ENCODE measurements at regions not wholly inside any gene's neighbourhood (a gene's known extent, or its start where the extent isn't known, plus 50 kb on each side); places are given as distances from the start of the nearest gene placed in this dataset.
"Not testable (repeated sequence)": the region's sequence is repeated elsewhere in the genome, so short reads cannot be mapped to it uniquely, and the experiment has no call there.

DNA sequence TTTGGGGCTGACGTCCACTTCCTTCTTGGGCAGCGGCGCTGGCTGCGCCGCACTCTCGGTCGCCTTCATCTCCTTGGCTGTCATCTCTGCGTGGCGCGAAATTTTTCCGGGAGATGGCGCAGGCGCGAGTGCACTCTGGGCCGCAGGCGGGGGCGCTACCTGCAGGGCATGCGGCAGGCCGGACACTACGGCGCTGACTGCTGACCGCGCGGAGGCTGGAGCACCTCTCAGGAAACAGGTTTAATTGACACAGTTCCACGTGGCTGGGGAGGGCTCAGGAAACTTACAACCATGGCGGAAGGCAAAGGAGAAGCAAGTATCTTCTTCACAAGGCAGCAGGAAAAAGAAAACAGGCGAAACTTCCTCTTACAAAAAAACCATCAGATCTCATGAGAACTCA is 154.7 kb upstream of the ZNF658 start:
- TF ChIP-seq, protein P1, sequence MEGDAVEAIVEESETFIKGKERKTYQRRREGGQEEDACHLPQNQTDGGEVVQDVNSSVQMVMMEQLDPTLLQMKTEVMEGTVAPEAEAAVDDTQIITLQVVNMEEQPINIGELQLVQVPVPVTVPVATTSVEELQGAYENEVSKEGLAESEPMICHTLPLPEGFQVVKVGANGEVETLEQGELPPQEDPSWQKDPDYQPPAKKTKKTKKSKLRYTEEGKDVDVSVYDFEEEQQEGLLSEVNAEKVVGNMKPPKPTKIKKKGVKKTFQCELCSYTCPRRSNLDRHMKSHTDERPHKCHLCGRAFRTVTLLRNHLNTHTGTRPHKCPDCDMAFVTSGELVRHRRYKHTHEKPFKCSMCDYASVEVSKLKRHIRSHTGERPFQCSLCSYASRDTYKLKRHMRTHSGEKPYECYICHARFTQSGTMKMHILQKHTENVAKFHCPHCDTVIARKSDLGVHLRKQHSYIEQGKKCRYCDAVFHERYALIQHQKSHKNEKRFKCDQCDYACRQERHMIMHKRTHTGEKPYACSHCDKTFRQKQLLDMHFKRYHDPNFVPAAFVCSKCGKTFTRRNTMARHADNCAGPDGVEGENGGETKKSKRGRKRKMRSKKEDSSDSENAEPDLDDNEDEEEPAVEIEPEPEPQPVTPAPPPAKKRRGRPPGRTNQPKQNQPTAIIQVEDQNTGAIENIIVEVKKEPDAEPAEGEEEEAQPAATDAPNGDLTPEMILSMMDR (IDR thresholded peaks at IDR 0.05), result not testable (repeated sequence)
- TF ChIP-seq POLR2A (IDR thresholded peaks at IDR 0.05), result not testable (repeated sequence)

Data from adrenal gland (tissue), 5 donors.